Right lobe of liver (tissue), 6 donors: ENCODE measurements at regions not wholly inside any gene's neighbourhood (a gene's known extent, or its start where the extent isn't known, plus 50 kb on each side); places are given as distances from the start of the nearest gene placed in this dataset.

Experiments used
- ATAC-seq, 4 donors: fragments of 200-7000 bp; cut with Tn5 transposase; one replicate each; pipeline ENCODE4 v1.9.1; 2020; ENCODE audit warnings: mild to moderate bottlenecking in 4 of 4, moderate library complexity in 4 of 4
- DNase-seq, 3 donors: peaks; one replicate each; pipeline ENCODE4 v3.0.0-alpha.2; 2020
- H3K27ac ChIP-seq, 3 donors: fragments of 200-600 bp; one replicate each; pipeline ENCODE4 v1.8.0; 2022
- H3K27me3 ChIP-seq, 2 donors: fragments of 200-600 bp; one replicate each; pipeline ENCODE4 v1.8.0; 2022
- H3K36me3 ChIP-seq, 4 donors: fragments of 200-600 bp; sonication (generic) in 1 of 4; one replicate each; pipeline versions ENCODE4 v1.5.1 to v1.8.0; 2017 to 2022; ENCODE audit warnings: control low read depth in 1 of 4
- H3K4me1 ChIP-seq, 4 donors: fragments of 200-600 bp; sonication (generic) in 1 of 4; one replicate each; pipeline versions ENCODE4 v1.5.1 to v1.8.0; 2017 to 2022; ENCODE audit warnings: control low read depth in 1 of 4
- H3K4me3 ChIP-seq, 3 donors: fragments of 200-600 bp; one replicate each; pipeline ENCODE4 v1.8.0; 2022
- H3K9me3 ChIP-seq, 4 donors: fragments of 200-600 bp; sonication (generic) in 1 of 4; one replicate each; pipeline versions ENCODE4 v1.5.1 to v1.8.0; 2017 to 2022; ENCODE audit warnings: control low read depth in 1 of 4
- CTCF ChIP-seq, 4 donors: fragments of 200-600 bp in 3 of 4; fragments of 450-650 bp in 1 of 4; IDR thresholded peaks; one replicate each; pipeline versions ENCODE4 v1.5.1 to v1.8.0; 2016 to 2022; ENCODE audit warnings: antibody characterized with exemption in 4 of 4, mild to moderate bottlenecking in 2 of 4
- POLR2A ChIP-seq: fragments of 450-650 bp; IDR thresholded peaks from one replicate; pipeline ENCODE4 v1.6.1; 2017; ENCODE audit warnings: antibody characterized with exemption, mild to moderate bottlenecking
- WGBS: methylation state at CpG from one replicate; pipeline ENCODE4 v1.1.6; 2018; ENCODE audit warnings: low coverage, low lambda C conversion rate; ENCODE audit not compliant: insufficient coverage; ENCODE audit errors: missing lambda C conversion rate; 5-methylcytosine and 5-hydroxymethylcytosine counted together
- intact Hi-C, 2 donors: fragments of 100-400 bp; cut with DNase I; formaldehyde crosslinking; loops; one replicate each; pipeline versions ENCODE4 v1.11.2 to v1.14.1; 2022
- donor health status: DM: no; HTN: yes; CAD: no.
- donor health status: DM: no; HTN: no; CAD: no.
- donor health status: DM: no; HTN: no; CAD: no.
- donor health status: DM: no; HTN: yes; CAD: no.
- donor health status: DM: no; HTN: yes; CAD: no.

DNA sequence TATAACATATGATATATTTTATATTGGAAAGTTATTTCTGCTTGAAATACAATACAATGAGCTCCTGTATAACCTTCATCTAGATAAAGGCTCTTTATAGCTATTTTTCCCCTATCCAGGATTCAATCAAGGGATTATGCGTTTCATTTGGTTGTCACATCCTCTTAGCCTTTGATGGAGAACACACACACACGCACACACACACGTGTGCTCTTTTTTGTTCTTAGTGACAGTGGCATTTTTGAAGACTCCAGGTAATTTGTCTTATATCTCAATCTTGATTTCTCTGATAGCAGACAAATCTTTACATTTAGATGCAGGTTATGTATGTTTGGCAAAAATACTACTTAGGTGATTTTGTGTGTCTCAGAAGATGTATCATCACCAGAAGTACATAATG lies 144.2 kb upstream of the CEP126 start:
- H3K36me3 ChIP-seq: no peaks in the 10 kb centered on the region
- intact Hi-C loops: loop anchor here in 1 of 2 donors (10.0 kb wide), 1 partner anchor 56 kb away; no protein-coding TSS in a partner anchor
- H3K27me3 ChIP-seq: no peaks in the 10 kb centered on the region
- WGBS: 71% methylated on average over 3 of the region's 3 CpGs
- no peaks in the 10 kb centered on the region for H3K9me3 ChIP-seq
- no peak overlapping the region for H3K27ac ChIP-seq
- DNase-seq (no peak), ATAC-seq (no peak)
- H3K4me1 ChIP-seq: no peaks in the 10 kb centered on the region
- TF ChIP-seq POLR2A (no peak), CTCF (IDR thresholded peaks at IDR 0.05) (no peak)
- no peak overlapping the region for H3K4me3 ChIP-seq

DNA sequence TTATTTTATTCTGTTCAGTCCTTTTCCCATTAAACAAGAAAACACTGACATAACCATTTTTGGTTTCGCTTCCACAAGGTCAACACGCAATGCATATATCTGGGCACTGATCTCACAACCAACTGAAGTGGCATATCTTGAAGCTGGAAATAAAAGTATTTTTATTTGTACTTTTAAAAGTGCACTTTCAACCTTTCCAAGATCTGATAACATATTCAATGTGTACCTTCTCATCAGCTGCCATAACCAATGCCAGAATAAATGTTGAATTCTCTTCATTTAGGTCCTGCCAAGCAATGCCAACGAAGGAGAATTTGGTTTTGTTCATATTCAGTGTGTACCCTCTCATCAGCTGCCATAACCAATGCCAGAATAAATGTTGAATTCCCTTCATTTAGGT lies 148.9 kb upstream of the CEP126 start:
- 53% methylated on average over 3 of the region's 3 CpGs for WGBS
- no peak overlapping the region for H3K4me3 ChIP-seq
- no peak for TF ChIP-seq POLR2A
- no peak for TF ChIP-seq CTCF (IDR thresholded peaks at IDR 0.05)
- H3K27me3 ChIP-seq: no peaks in the 10 kb centered on the region
- H3K9me3 ChIP-seq: no peaks in the 10 kb centered on the region
- no peak for DNase-seq
- H3K27ac ChIP-seq: no peak overlapping the region
- intact Hi-C loops: no loop called here
- ATAC-seq: no peak
- H3K4me1 ChIP-seq: no peaks in the 10 kb centered on the region
- no peaks in the 10 kb centered on the region for H3K36me3 ChIP-seq

GRCh38 chr11:101759771-101760450 lies 154.9 kb upstream of the CEP126 start:
- H3K4me3 ChIP-seq: no peak overlapping the region
- 67% methylated on average over 1 of the region's 3 CpGs for WGBS
- TF ChIP-seq POLR2A (no peak), CTCF (IDR thresholded peaks at IDR 0.05) (peak in 2 of 4 donors; percentile 9 to 10)
- intact Hi-C loops: no loop called here
- no peaks in the 10 kb centered on the region for H3K9me3 ChIP-seq
- H3K4me1 ChIP-seq: no peaks in the 10 kb centered on the region
- no peak overlapping the region for H3K27ac ChIP-seq
- no peaks in the 10 kb centered on the region for H3K36me3 ChIP-seq
- DNase-seq: no peak
- no peaks in the 10 kb centered on the region for H3K27me3 ChIP-seq
- peak in 1 of 4 donors; percentile 33 for ATAC-seq

DNA sequence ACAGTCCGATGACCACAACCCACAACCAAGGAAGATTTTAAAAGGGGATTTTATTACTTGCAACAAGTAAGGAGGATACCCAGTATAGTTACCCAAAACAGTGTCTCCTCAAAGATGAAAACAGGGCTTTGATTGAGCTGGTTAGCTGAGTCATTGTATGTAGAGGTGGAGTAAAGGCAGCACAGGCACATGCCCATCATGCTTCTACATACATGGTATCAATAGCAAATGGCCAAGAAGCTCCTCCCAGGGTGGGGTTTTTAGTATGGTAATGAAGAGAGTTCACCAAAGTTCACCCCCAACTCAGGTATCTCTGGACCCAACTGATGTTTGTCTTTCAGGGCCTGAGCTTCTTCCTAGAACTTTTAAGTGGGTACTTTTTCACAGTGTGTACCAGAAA lies 157.1 kb upstream of the CEP126 start:
- TF ChIP-seq POLR2A (no peak), CTCF (IDR thresholded peaks at IDR 0.05) (no peak)
- intact Hi-C loops: no loop called here

More for the DNA sequence above, 157.1 kb upstream of the CEP126 start:
- no peak for ATAC-seq
- WGBS: 63% methylated on average over 1 of the region's 1 CpG
- Histone ChIP-seq H3K4me3 (no peak overlapping the region), H3K9me3 (no peaks in the 10 kb centered on the region), H3K27ac (no peak overlapping the region), H3K36me3 (no peaks in the 10 kb centered on the region), H3K27me3 (no peaks in the 10 kb centered on the region), H3K4me1 (no peaks in the 10 kb centered on the region)
- no peak for DNase-seq
